ENCODE measurements at regions not wholly inside any gene's neighbourhood (a gene's known extent, or its start where the extent isn't known, plus 50 kb on each side); places are given as distances from the start of the nearest gene placed in this dataset.

DNA sequence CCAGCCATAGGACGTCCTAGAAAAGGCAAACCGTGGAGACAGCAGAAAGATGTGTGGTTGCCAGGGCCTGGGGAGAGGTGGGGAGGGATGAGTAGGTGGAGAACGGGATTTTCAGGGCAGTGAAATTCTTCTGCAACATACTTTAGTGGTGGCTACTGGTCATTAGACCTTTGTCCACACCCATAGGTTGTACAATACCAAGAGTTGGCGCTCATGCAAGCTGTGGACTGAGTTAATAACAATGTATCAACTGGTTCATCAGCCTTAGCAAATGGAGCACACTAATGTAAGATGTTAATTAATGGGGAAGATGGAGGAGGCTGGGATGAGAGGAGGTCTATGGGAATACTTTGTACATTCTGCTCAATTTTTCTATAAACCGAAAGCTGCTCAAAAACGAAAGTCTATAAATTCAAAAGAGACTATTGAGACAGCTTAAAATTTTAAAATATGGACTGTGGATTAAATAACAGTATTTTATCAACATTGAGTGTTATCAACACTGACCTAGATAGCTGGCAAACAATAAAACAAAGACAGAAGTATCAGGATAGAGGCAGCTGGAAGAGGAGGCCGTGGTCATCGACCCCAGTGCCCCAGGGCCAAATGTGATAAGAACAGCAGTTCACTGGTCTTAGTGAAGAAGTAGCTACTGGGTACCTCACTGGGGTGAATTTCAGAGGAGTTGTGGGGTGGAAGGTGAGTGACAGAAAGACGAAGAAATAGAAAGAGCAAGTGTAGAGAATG lies 90.9 kb downstream of the SYNE3 start:
- TF ChIP-seq, protein P1, sequence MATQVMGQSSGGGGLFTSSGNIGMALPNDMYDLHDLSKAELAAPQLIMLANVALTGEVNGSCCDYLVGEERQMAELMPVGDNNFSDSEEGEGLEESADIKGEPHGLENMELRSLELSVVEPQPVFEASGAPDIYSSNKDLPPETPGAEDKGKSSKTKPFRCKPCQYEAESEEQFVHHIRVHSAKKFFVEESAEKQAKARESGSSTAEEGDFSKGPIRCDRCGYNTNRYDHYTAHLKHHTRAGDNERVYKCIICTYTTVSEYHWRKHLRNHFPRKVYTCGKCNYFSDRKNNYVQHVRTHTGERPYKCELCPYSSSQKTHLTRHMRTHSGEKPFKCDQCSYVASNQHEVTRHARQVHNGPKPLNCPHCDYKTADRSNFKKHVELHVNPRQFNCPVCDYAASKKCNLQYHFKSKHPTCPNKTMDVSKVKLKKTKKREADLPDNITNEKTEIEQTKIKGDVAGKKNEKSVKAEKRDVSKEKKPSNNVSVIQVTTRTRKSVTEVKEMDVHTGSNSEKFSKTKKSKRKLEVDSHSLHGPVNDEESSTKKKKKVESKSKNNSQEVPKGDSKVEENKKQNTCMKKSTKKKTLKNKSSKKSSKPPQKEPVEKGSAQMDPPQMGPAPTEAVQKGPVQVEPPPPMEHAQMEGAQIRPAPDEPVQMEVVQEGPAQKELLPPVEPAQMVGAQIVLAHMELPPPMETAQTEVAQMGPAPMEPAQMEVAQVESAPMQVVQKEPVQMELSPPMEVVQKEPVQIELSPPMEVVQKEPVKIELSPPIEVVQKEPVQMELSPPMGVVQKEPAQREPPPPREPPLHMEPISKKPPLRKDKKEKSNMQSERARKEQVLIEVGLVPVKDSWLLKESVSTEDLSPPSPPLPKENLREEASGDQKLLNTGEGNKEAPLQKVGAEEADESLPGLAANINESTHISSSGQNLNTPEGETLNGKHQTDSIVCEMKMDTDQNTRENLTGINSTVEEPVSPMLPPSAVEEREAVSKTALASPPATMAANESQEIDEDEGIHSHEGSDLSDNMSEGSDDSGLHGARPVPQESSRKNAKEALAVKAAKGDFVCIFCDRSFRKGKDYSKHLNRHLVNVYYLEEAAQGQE (IDR thresholded peaks at IDR 0.05; ENCODE audit: low read depth, low read length): no peak
- TF ChIP-seq POLR2A (IDR thresholded peaks at IDR 0.05; ENCODE audit: low read depth, low read length): no peak
- TF ChIP-seq, protein P2, sequence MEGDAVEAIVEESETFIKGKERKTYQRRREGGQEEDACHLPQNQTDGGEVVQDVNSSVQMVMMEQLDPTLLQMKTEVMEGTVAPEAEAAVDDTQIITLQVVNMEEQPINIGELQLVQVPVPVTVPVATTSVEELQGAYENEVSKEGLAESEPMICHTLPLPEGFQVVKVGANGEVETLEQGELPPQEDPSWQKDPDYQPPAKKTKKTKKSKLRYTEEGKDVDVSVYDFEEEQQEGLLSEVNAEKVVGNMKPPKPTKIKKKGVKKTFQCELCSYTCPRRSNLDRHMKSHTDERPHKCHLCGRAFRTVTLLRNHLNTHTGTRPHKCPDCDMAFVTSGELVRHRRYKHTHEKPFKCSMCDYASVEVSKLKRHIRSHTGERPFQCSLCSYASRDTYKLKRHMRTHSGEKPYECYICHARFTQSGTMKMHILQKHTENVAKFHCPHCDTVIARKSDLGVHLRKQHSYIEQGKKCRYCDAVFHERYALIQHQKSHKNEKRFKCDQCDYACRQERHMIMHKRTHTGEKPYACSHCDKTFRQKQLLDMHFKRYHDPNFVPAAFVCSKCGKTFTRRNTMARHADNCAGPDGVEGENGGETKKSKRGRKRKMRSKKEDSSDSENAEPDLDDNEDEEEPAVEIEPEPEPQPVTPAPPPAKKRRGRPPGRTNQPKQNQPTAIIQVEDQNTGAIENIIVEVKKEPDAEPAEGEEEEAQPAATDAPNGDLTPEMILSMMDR (IDR thresholded peaks at IDR 0.05 in 2 of 3, conservative IDR thresholded peaks at IDR 0.05 in 1 of 3; ENCODE audit: control insufficient read depth in 2 of 3, extremely low read depth in 1 of 3, insufficient read depth in 1 of 3, low read depth in 3 of 3, low read length in 3 of 3): no peak
- no peak for TF ChIP-seq EP300 (IDR thresholded peaks at IDR 0.05; ENCODE audit: borderline replicate concordance in 1 of 2, control insufficient read depth in 1 of 2, low read depth in 2 of 2, low read length in 2 of 2)
- no peak for TF ChIP-seq NFXL1 (IDR thresholded peaks at IDR 0.05; ENCODE audit: borderline replicate concordance)
- TF ChIP-seq, protein P3, sequence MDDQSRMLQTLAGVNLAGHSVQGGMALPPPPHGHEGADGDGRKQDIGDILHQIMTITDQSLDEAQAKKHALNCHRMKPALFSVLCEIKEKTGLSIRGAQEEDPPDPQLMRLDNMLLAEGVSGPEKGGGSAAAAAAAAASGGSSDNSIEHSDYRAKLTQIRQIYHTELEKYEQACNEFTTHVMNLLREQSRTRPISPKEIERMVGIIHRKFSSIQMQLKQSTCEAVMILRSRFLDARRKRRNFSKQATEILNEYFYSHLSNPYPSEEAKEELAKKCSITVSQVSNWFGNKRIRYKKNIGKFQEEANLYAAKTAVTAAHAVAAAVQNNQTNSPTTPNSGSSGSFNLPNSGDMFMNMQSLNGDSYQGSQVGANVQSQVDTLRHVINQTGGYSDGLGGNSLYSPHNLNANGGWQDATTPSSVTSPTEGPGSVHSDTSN (IDR thresholded peaks at IDR 0.05; ENCODE audit: insufficient replicate concordance, low read depth, low read length): no peak
- TF ChIP-seq EZH2 (IDR thresholded peaks at IDR 0.05; ENCODE audit: borderline replicate concordance, control insufficient read depth, low read depth, low read length): no peak

All from GM12878 (cell line).